Hepatic stellate cell (primary cell): ENCODE measurements at regions not wholly inside any gene's neighbourhood (a gene's known extent, or its start where the extent isn't known, plus 50 kb on each side); places are given as distances from the start of the nearest gene placed in this dataset.

ENCODE experiments used
- DNase-seq: peaks from one replicate; pipeline ENCODE4 v3.0.0; 2011; ENCODE audit warnings: low spot score

GRCh38 chr6:144335311-144335861, 50.3 kb downstream of the UTRN start:
- DNase-seq = no peak

GRCh38 chr6:144335914-144336313, 50.8 kb downstream of the UTRN start:
- no peak for DNase-seq

GRCh38 chr6:144336900-144337299, 51.8 kb downstream of the UTRN start:
- no peak for DNase-seq

GRCh38 chr6:144338474-144338873, 53.3 kb downstream of the UTRN start:
- no peak for DNase-seq

GRCh38 chr6:144338951-144339700, 54.0 kb downstream of the UTRN start:
- no peak for DNase-seq

GRCh38 chr6:144339859-144340452, 54.8 kb downstream of the UTRN start:
- no peak for DNase-seq

GRCh38 chr6:144340541-144341371, 55.6 kb downstream of the UTRN start:
- DNase-seq = no peak

GRCh38 chr6:144341831-144342527, 56.8 kb downstream of the UTRN start:
- DNase-seq = no peak

- no peak for DNase-seq
Observed at GRCh38 chr6:144343701-144344428, 58.7 kb downstream of the UTRN start.

GRCh38 chr6:144344646-144345045, 59.5 kb downstream of the UTRN start:
- no peak for DNase-seq

GRCh38 chr6:144345451-144345850, 60.3 kb downstream of the UTRN start:
- DNase-seq = no peak

GRCh38 chr6:144346719-144347447, 61.7 kb downstream of the UTRN start:
- DNase-seq = peak; percentile 62

- no peak for DNase-seq
Observed at GRCh38 chr6:144347448-144347759, 62.3 kb downstream of the UTRN start.

GRCh38 chr6:144347933-144348332, 62.8 kb downstream of the UTRN start:
- no peak for DNase-seq

GRCh38 chr6:144349690-144350527, 64.8 kb downstream of the UTRN start:
- DNase-seq = no peak

- no peak for DNase-seq
Observed at GRCh38 chr6:144350528-144350880, 65.4 kb downstream of the UTRN start.

GRCh38 chr6:144351379-144352127, 66.4 kb downstream of the UTRN start:
- no peak for DNase-seq

- no peak for DNase-seq
Observed at GRCh38 chr6:144352331-144352730, 67.2 kb downstream of the UTRN start.

- DNase-seq = no peak
Observed at GRCh38 chr6:144353871-144354314, 68.8 kb downstream of the UTRN start.
